GM12891 (cell line): ENCODE measurements at regions not wholly inside any gene's neighbourhood (a gene's known extent, or its start where the extent isn't known, plus 50 kb on each side); places are given as distances from the start of the nearest gene placed in this dataset.

Experiments
- POLR2A ChIP-seq: IDR thresholded peaks from 2 replicates; pipeline ENCODE4 v1.6.1; 2011; ENCODE audit warnings: low read depth, low read length, control low read depth
- TAF1 ChIP-seq: IDR thresholded peaks from 2 replicates; pipeline ENCODE4 v1.6.1; 2011; ENCODE audit warnings: low read depth, low read length, control low read depth

- TF ChIP-seq POLR2A (no peak), TAF1 (no peak)
Observed at GRCh38 chr21:38995731-38996130, 187.5 kb downstream of the PSMG1 start.
